CD4-positive, alpha-beta T cell treated with Interferon gamma for 1 hour (primary cell): ENCODE measurements at regions not wholly inside any gene's neighbourhood (a gene's known extent, or its start where the extent isn't known, plus 50 kb on each side); places are given as distances from the start of the nearest gene placed in this dataset.

Experiments used
- DNase-seq: peaks from one replicate; pipeline ENCODE4 v3.0.0-alpha.2; 2020

GRCh38 chr13:30151388-30151787 is 156.0 kb downstream of the KATNAL1 start:
- DNase-seq, result no peak

- DNase-seq, result no peak
Measured at GRCh38 chr13:30149248-30149647, 158.1 kb downstream of the KATNAL1 start.

- DNase-seq, result no peak
Measured at GRCh38 chr13:30148786-30149185, 158.6 kb downstream of the KATNAL1 start.

- DNase-seq, result peak; percentile 57
Measured at GRCh38 chr13:30148171-30148754, 159.1 kb downstream of the KATNAL1 start.

GRCh38 chr13:30147421-30147820 is 159.9 kb downstream of the KATNAL1 start:
- DNase-seq, result no peak

GRCh38 chr13:30147015-30147414 is 160.3 kb downstream of the KATNAL1 start:
- no peak for DNase-seq

- no peak for DNase-seq
Measured at GRCh38 chr13:30145709-30146367, 161.5 kb downstream of the KATNAL1 start.

GRCh38 chr13:30143666-30144400 is 163.5 kb downstream of the KATNAL1 start:
- no peak for DNase-seq

- DNase-seq, result no peak
Measured at GRCh38 chr13:30142486-30143211, 164.7 kb downstream of the KATNAL1 start.

- no peak for DNase-seq
Measured at GRCh38 chr13:30141775-30142485, 165.4 kb downstream of the KATNAL1 start.

- DNase-seq, result no peak
Measured at GRCh38 chr13:30140973-30141372, 166.4 kb downstream of the KATNAL1 start.

GRCh38 chr13:30138511-30138910 is 168.8 kb downstream of the KATNAL1 start:
- no peak for DNase-seq

- no peak for DNase-seq
Measured at GRCh38 chr13:30135868-30136267, 171.5 kb downstream of the KATNAL1 start.

- no peak for DNase-seq
Measured at GRCh38 chr13:30135351-30135750, 172.0 kb downstream of the KATNAL1 start.

GRCh38 chr13:30134578-30134977 is 172.8 kb downstream of the KATNAL1 start:
- DNase-seq, result no peak

GRCh38 chr13:30133996-30134395 is 173.4 kb downstream of the KATNAL1 start:
- no peak for DNase-seq

GRCh38 chr13:30133554-30133912 is 173.8 kb downstream of the KATNAL1 start:
- no peak for DNase-seq

- DNase-seq, result peak; percentile 91
Measured at GRCh38 chr13:30132623-30133553, 174.5 kb downstream of the KATNAL1 start.

- no peak for DNase-seq
Measured at GRCh38 chr13:30129411-30129810, 177.9 kb downstream of the KATNAL1 start.

GRCh38 chr13:30128591-30128990 is 178.8 kb downstream of the KATNAL1 start:
- no peak for DNase-seq

- DNase-seq, result no peak
Measured at GRCh38 chr13:30128095-30128494, 179.3 kb downstream of the KATNAL1 start.
